ENCODE measurements at regions not wholly inside any gene's neighbourhood (a gene's known extent, or its start where the extent isn't known, plus 50 kb on each side); places are given as distances from the start of the nearest gene placed in this dataset.
"Not testable (repeated sequence)": the region's sequence is repeated elsewhere in the genome, so short reads cannot be mapped to it uniquely, and the experiment has no call there.

DNA sequence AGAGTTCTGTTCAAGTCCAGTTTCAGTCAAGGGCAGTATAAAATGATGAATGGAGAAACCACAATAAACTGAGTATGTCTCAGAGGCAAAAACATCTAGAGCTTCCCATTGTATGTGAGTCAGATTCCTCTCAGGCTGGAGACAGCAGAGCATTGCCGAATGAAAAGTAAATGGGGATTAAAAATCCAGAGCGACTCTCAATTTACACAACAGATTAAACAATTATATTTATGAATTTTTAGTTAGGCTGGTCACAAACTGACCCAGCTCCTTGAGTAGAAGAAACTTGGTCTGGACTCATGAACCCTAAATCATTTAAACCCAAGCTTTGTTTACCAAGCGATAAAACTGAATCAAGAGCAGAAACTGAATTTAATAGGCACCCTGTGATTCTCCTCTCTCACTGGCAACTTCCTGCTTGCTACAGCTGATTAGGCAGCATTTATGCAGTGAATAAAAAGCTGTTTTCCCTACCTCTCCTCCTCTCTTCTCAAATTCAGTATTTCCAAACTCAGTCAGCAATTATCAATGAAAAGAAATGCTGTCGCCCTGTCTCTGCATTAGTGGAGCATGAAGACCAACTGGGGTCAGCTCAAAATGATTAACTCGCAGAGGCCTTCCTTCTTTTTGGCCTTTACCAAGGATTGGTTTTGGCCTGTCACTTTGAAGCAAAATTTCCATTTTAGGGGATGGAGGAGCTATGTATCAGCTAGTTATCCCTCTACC, 568.0 kb downstream of the PDHA2 start:
- intact Hi-C loops (cut with micrococcal nuclease): no loop called here
- Histone ChIP-seq H3K4me2 (ENCODE audit: insufficient read depth, low read length) (no peak overlapping the region), H3K27me3 (ENCODE audit: control insufficient read depth in 2 of 2, insufficient read depth in 2 of 2, low read length in 2 of 2) (no peaks in the 10 kb centered on the region), H3K9ac (replicated peaks; ENCODE audit: extremely low read depth, insufficient read depth, low read length) (no peak overlapping the region), H3K79me2 (ENCODE audit: control insufficient read depth, insufficient read depth, low read length) (no peaks in the 10 kb centered on the region), H3K36me3 (ENCODE audit: control insufficient read depth in 2 of 2, extremely low read depth in 1 of 2, insufficient read depth in 2 of 2, low read length in 2 of 2) (no peaks in the 10 kb centered on the region), H4K20me1 (replicated peaks; ENCODE audit: control insufficient read depth, extremely low read depth, insufficient read depth, low read length) (no peaks in the 10 kb centered on the region), H3K4me1 (ENCODE audit: control insufficient read depth, extremely low read depth, insufficient read depth, low read length) (no peaks in the 10 kb centered on the region), H3K9me3 (replicated peaks; ENCODE audit: control insufficient read depth, insufficient read depth, low read length) (no peaks in the 10 kb centered on the region), H3K27ac (ENCODE audit: insufficient read depth, low read depth, low read length) (no peak overlapping the region), H3K9me1 (replicated peaks; ENCODE audit: control insufficient read depth, extremely low read depth, insufficient read depth, low read length) (no peaks in the 10 kb centered on the region), H2AFZ (ENCODE audit: low read depth, low read length) (no peak overlapping the region), H3K4me3 (replicated peaks in 1 of 3; ENCODE audit: insufficient read depth in 1 of 3, low read depth in 1 of 3, low read length in 3 of 3) (no peak overlapping the region)
- BruUV-seq (replicated peaks): no TSS peak
- TF ChIP-seq POLR2A (IDR thresholded peaks at IDR 0.05; ENCODE audit: low read depth, low read length): no peak
- TF ChIP-seq FOS (IDR thresholded peaks at IDR 0.05; ENCODE audit: borderline replicate concordance, insufficient read depth, low read length): no peak
- TF ChIP-seq POLR2AphosphoS5 (IDR thresholded peaks at IDR 0.05; ENCODE audit: insufficient read depth, low read depth, low read length): no peak
- TF ChIP-seq GATA2 (IDR thresholded peaks at IDR 0.05; ENCODE audit: insufficient read depth, insufficient read length, low read depth, low read length): no peak
- no peak for TF ChIP-seq JUN (IDR thresholded peaks at IDR 0.05; ENCODE audit: borderline replicate concordance, insufficient read depth, insufficient read length, low read depth)
- no peak for TF ChIP-seq EZH2 (IDR thresholded peaks at IDR 0.05; ENCODE audit: borderline replicate concordance, low read depth, low read length, severe bottlenecking)
- TF ChIP-seq, protein P1, sequence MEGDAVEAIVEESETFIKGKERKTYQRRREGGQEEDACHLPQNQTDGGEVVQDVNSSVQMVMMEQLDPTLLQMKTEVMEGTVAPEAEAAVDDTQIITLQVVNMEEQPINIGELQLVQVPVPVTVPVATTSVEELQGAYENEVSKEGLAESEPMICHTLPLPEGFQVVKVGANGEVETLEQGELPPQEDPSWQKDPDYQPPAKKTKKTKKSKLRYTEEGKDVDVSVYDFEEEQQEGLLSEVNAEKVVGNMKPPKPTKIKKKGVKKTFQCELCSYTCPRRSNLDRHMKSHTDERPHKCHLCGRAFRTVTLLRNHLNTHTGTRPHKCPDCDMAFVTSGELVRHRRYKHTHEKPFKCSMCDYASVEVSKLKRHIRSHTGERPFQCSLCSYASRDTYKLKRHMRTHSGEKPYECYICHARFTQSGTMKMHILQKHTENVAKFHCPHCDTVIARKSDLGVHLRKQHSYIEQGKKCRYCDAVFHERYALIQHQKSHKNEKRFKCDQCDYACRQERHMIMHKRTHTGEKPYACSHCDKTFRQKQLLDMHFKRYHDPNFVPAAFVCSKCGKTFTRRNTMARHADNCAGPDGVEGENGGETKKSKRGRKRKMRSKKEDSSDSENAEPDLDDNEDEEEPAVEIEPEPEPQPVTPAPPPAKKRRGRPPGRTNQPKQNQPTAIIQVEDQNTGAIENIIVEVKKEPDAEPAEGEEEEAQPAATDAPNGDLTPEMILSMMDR (IDR thresholded peaks at IDR 0.05; ENCODE audit: extremely low read depth in 1 of 2, insufficient read depth in 1 of 2, low read depth in 1 of 2, low read length in 2 of 2): no peak
- DNase-seq (ENCODE audit: low read depth, low spot score) (no peak), FAIRE-seq (no peak)
- ChIA-PET CTCF (no interaction called here), POLR2A (no interaction called here)
- dilution Hi-C loops (cut with MboI; ENCODE audit: extremely low pct_ligation_motif_present, low sequenced_read_pairs): no loop called here

DNA sequence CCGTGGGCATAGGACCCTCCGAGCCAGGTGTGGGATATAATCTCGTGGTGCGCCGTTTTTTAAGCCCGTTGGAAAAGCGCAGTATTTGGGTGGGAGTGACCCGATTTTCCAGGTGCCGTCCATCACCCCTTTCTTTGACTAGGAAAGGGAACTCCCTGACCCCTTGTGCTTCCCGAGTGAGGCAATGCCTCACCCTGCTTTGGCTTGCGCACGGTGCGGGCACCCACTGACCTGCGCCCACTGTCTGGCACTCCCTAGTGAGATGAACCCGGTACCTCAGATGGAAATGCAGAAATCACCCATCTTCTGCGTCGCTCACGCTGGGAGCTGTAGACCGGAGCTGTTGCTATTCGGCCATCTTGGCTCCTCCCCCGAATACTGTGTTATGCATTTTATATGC, 575.0 kb downstream of the PDHA2 start:
- H3K79me2 ChIP-seq (ENCODE audit: control insufficient read depth, insufficient read depth, low read length); H3K4me2 ChIP-seq (ENCODE audit: insufficient read depth, low read length); H3K9ac ChIP-seq (replicated peaks; ENCODE audit: extremely low read depth, insufficient read depth, low read length); H3K4me3 ChIP-seq (replicated peaks in 1 of 3; ENCODE audit: insufficient read depth in 1 of 3, low read depth in 1 of 3, low read length in 3 of 3); POLR2A ChIA-PET; intact Hi-C loops (cut with micrococcal nuclease); dilution Hi-C loops (cut with MboI; ENCODE audit: extremely low pct_ligation_motif_present, low sequenced_read_pairs); H3K9me1 ChIP-seq (replicated peaks; ENCODE audit: control insufficient read depth, extremely low read depth, insufficient read depth, low read length); H3K36me3 ChIP-seq (ENCODE audit: control insufficient read depth in 2 of 2, extremely low read depth in 1 of 2, insufficient read depth in 2 of 2, low read length in 2 of 2); CTCF ChIA-PET; FAIRE-seq; H4K20me1 ChIP-seq (replicated peaks; ENCODE audit: control insufficient read depth, extremely low read depth, insufficient read depth, low read length); H2AFZ ChIP-seq (ENCODE audit: low read depth, low read length); H3K27ac ChIP-seq (ENCODE audit: insufficient read depth, low read depth, low read length); H3K27me3 ChIP-seq (ENCODE audit: control insufficient read depth in 2 of 2, insufficient read depth in 2 of 2, low read length in 2 of 2); DNase-seq (ENCODE audit: low read depth, low spot score); H3K9me3 ChIP-seq (replicated peaks; ENCODE audit: control insufficient read depth, insufficient read depth, low read length); BruUV-seq (replicated peaks); H3K4me1 ChIP-seq (ENCODE audit: control insufficient read depth, extremely low read depth, insufficient read depth, low read length): not testable (repeated sequence)
